ENCODE measurements at regions not wholly inside any gene's neighbourhood (a gene's known extent, or its start where the extent isn't known, plus 50 kb on each side); places are given as distances from the start of the nearest gene placed in this dataset.

DNA sequence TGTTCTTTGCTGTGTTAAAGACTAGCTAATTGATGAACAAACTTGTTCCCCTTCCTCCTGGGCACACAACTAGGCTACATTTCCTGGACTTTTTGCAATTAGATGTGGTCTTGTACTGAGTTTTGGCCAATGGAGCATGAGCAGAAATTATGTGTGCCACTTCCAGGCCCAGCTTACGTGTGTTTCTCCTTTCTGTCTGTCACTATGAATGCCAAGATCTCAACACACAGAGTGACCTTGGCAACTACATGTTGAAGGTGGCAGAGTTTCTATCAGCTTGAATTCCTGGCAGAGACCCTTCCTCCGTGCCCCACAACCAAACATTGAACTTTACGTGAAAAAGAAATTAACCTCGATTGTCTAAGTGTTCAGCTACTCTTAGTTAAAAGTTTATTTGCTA lies 81.7 kb upstream of the PIAS1 start:
- TF ChIP-seq POLR2A (IDR thresholded peaks at IDR 0.05; ENCODE audit: low read length) (no peak), GATA1 (IDR thresholded peaks at IDR 0.05; ENCODE audit: low read depth, low read length) (no peak)

Data from erythroblast (primary cell).